GM19351 (cell line): ENCODE measurements at regions not wholly inside any gene's neighbourhood (a gene's known extent, or its start where the extent isn't known, plus 50 kb on each side); places are given as distances from the start of the nearest gene placed in this dataset.

Experiments
- ATAC-seq: cut with Tn5 transposase; IDR thresholded peaks from one replicate; pipeline ENCODE4 v1.9.1; 2021; ENCODE audit warnings: mild to moderate bottlenecking, moderate library complexity; ENCODE audit not compliant: unreplicated experiment

DNA sequence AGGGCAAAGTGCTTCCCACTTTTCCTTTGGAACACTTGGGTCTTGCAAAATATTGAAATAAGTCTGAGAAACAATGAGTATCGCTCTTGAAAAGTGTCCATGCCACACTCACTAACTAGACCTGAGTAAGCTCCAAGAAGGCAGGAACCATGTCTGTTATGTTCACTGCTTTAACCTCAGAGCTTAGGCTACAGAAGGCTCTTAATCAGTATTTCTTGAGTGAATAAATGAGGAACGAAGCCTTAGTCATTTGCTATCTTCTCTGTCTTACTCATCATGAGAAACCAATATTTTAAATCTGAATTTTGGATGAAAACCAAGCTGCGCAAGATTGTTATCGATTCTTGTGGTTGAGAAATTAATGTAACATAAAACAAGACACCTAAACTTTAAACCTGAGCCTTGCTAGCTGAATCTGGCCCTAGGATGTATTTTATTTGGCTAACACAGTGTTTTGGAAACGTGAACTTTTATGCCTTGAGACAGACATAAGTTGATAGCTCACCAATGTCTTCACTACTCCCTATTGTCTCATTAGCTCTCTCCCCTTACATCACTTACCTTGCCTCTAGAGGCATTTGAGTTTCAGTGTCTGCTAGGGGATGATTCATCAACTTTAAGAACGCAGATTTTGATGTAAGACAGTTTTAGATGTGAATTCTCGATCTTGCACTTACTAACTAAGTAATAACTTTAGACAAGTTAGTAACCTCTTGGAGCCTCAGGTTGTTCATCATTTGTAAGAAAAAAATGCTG is 392.8 kb upstream of the MEIS1 start:
- peak; percentile 76 for ATAC-seq

DNA sequence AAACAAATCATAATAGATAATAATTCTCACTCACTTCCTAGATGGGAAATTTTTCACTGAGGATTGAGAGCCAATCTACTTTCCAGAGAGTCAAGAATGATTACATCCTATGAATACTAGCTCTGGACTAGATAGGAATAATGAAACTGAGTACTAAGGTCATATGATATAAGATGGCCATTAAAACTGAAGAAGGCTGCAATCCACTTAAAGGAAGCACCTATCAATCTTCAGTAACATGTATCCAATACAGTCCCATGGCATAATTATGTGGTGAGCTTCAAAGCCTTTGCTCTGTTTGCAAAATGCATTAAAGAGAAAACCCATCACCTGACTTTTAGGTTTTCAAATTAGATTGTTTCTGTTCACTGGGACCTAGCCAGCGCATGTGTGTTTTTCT is 398.0 kb upstream of the MEIS1 start:
- ATAC-seq = no peak

DNA sequence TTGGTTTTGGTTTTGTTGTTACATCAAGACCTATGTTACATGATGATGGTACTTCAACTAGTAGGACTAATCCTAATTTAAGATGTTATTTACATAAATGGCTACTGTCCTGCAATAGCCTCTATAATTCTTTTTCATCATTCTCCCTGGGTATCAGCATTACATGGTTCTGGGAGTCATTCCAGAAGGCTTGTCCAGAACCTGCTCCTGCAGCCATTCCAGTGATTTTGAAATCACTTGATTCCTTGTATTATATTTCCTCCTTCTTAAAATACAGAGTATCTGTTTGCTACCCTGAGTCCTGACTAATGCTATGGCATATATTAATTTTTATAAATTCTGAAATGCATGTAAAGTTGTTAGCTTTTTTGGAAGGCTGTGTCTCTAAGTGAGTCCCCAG is 400.5 kb upstream of the MEIS1 start:
- ATAC-seq = no peak

DNA sequence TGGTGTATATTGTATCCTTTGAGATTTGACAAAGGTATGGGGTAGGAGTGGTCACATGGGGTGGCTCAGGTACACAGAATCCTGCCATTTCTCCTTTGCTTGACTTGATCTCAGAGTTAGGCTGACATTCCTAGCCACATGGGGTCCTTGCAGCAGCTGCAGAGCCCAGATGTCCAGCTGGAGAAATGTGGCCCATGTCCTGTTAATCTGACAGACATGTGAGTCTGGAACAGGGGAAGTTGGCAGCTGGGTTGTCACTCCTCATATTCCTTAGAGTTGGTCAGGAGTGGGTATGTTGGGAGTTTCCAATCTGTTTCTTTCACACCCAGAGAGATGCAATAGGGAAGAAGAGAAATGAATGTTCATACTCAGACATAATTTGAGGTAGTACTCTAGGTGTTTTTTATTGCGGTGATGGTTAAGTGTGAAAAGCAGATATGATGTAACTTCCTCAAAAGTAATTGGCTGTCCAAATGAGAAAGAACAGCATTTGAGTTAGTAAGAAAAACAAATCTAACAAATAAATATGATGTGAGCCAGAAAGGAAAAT is 402.6 kb upstream of the MEIS1 start:
- ATAC-seq = no peak

DNA sequence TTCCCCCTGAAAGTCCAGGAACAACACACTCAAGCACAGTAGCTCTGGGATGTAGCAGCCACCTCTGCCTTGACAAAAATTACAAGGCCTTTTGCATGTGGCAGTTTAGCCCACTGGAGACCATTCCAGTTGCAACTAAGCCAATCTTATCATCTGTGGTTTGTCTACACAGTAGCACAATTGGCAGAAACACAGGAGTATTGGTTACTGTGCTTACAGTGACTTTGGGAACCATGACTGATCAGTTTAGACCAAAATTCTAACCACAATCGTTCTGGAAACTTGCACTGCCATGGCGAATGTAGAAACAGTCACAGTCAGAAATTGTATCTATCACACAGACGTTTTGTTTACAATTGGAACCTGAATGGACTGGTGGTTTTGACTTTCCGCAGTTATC is 403.7 kb upstream of the MEIS1 start:
- no peak for ATAC-seq

DNA sequence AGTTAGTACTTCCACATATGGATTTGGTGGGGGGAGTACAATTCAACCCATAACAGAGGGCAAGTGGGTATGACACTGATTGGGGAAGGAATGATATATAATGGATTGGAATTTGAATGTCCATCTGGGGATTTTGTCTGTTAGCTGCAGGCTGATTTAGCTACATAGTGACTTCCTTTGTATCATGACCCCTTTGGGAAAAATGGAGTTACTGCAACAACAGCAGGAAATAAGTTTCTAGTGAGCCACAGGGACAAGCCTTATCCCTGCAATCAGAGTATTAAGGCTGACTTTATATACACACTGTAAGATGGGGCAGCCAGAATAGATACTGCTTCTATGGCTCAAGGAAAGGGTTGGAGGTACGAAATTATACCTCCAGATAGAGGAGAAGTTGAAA is 404.4 kb upstream of the MEIS1 start:
- ATAC-seq = no peak

DNA sequence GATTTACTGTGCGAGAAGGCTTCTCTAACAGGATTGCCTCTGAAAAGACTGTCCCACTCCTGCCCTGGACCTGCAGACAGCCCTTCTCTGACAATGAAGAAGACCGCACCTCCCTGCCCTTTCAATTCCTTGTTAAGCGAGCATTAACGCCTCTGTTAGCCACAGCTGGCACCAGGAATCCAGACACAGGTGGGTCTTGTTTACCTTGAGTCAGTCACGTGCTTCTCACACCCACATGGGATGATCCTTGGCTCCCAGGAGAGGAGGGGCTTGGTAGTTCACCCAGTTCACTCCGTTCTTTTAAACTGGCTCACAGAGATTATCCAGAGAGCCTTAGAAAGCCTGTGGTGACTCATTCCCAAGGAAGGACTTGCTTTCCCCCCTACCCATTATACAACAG is 410.5 kb upstream of the MEIS1 start:
- ATAC-seq = no peak

DNA sequence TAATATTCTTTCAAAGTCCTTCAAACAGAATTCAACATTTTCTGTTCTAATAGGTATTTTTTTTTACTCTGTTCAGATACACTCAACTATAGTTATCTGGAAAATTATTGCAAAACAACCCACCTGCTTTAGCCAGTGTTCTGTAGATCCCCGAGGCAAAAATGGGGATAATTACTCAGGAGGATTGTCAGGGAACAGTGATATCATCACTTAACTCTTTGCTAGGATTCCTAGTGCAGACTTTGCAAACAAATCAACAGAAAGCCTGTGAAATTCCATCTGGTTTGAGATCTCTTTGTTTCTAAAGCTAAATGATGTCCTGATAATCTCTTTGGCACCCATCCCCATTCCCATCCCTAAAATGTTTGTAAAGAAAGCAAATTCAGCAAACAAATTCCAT is 413.6 kb upstream of the MEIS1 start:
- ATAC-seq = no peak

DNA sequence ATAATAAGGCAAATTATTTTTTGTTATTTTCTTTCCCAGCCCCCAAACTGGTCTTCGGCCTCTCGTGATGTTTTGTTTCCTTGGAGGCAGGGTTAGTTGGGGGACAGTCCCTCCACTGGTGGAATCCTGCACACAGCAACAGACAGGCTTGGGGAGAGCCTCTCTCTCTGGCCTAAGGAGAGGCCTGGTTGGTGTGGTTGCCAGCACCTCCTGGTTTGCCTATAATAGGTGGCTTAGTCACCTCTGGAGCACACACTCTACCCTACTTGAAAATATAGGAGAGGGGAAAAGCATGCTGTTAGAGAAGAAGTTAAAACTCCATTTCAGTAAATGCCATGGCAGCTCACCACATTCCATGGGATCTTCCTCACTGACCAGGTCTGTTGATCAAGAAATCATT is 417.2 kb upstream of the MEIS1 start:
- ATAC-seq = no peak

DNA sequence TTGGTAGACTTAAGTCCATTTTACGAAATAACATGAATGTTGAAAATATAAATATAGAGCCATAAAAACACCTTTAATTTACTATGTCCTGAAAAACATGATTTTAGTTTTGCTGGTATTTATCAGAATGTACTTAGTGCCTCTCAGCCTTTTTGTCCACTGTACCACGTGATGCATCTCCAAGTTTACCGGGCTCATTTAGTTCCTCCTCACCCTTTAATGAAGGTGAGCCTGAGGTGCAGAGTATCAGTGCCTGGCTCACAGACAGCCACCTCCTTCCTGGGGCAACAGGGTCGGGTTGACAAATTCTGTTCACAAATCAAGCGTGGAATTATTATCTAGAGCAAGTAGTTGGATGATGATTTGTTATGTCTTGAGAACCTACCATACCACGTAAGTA is 420.5 kb upstream of the MEIS1 start:
- ATAC-seq = no peak

DNA sequence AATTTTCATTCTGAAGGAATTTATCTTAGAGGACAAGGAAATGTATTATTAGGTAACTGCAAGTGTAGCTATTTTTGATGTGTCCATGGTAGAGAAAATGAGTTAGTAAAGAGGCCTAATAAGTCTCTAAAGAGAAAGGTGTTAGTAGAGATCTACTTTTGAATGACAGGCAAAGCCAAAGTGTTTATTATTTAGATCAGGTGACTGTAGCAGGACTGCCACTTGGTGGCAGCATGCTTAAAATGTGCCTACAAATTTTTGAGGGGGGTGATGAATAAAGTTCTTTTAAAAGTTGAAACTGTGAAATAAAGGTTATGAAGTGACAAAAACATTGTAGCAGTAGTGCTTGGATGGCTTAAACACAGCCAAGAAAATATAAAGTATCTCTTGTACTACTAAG is 421.5 kb upstream of the MEIS1 start:
- no peak for ATAC-seq

DNA sequence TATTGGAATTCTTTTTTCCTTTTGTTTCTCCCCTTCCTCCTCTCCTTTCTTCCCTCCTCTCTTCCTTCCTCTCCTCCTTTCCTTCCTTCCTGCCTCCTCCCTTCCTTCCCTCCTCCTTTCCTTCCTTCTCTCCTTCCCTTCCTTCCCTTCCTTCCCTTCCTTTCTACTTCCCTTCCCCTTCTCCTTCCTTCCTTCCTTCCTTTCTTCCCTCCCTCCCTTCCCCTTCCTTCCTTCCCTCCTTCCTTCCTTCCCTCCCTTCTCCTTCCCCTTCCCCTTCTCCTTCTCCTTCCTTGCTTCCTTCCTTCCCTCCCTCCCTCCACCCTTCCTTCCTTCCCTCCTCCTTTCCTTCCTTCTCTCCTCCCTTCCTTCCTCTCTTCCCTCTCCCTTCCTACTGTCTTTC is 431.0 kb upstream of the MEIS1 start:
- ATAC-seq = no peak

DNA sequence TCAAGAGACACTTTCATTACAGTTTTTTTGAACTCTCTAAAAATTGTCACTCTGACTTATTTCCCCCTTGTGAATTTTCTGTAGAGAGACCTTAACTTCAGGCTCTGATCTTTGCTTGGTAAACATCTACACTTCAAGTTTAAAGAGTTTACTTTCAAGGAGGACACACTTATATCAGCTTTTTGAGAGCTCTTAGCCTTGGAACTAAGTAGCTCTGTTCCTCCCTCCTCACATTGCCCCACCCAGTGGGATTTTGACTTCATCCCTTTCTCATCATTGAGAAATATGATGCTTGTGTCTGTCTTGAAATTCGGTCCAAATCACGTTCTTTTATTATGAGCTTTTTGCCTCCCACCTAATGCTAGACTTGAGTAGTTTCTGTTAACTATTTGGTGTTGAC is 433.4 kb upstream of the MEIS1 start:
- ATAC-seq = no peak

DNA sequence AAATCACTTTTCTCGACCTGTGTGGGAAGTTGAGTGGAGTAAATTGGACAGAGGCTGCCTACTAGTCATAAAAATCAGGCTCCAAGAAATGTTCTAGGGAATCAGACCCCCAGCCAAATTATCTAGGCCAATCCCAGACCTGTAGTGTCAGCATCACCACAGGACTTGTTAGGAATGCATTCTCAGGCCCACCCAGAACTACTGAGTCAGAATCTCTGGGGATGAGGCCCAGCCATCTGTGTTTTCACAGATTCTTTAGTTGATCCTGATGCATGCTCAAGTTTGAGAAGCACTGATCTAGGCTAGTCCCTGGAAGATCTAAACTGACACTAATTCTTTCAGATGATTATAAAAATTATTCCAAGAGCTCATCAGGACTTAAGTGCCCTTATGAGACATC is 434.0 kb upstream of the MEIS1 start:
- no peak for ATAC-seq

DNA sequence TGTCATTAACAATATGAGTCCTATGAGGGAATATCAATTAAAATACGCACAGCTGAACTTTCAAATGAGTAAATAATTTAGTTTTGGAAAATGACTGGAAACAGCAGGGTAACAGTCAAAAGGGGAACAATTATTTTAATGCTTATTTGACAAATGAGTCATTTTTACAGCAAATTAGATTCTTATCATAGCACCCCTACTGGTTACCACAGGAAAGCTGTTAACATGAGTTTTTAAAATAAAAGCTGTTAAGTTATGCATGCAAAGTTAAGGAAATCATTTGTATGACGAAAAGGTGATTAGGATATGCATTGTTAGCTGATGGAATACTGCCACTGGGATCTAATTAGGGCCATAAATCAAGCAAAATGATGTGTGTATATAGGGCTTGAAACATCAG is 435.1 kb upstream of the MEIS1 start:
- no peak for ATAC-seq

DNA sequence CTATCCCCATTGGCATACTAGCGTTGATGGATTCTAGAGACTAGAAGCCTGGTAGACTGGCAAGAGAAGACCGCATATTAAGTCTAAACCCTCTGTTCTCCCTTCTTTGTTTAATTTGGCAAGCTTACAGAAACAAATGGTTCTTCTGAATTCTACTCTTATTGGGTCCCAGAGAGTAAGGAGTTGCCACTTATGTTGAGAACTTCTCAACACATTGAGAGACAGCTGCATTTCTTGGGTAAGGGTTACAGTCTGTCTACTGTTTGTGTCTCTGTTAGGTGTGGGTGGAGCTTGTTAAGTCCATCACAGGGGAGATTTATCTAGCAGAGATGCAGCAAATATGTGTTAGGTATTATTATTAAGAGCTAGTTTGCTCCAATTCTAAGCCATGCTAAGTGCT is 435.8 kb upstream of the MEIS1 start:
- ATAC-seq = no peak

DNA sequence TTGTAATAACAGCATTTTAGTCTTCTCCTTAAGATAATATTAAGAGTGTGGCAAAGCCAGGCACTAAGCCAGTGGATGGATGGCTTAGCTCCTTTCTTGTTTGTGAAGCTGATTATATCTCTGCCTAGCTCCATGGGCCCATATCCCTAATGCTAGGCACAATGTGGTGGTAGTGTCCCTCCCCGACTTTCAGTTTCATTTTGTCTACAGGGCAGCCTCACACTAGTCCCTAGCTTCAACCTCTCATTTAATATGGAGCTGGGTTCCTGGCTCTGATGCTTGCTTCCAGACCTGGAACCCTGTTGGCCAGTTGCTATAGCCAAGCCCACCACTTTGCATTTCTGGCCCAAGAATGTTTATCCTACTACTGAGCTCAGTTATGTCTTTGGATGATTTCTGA is 437.0 kb upstream of the MEIS1 start:
- ATAC-seq = no peak

DNA sequence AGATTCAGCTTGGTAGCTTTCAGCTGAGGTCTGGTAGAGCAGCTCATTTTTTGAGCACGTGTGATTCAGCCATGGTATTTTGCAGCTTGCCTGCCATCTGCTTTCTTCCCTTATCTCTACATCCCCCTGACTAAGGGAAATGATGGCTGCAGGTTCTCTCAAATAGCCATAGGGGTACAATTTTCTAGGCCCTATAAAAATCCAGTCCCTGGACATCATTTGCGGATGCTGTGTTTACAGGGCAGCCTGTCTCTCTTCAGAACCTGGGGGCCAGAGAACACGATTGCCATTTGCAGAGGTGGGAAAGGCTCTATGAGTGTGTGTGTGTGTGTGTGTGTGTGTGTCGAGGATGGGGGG is 442.7 kb upstream of the MEIS1 start:
- ATAC-seq = no peak

DNA sequence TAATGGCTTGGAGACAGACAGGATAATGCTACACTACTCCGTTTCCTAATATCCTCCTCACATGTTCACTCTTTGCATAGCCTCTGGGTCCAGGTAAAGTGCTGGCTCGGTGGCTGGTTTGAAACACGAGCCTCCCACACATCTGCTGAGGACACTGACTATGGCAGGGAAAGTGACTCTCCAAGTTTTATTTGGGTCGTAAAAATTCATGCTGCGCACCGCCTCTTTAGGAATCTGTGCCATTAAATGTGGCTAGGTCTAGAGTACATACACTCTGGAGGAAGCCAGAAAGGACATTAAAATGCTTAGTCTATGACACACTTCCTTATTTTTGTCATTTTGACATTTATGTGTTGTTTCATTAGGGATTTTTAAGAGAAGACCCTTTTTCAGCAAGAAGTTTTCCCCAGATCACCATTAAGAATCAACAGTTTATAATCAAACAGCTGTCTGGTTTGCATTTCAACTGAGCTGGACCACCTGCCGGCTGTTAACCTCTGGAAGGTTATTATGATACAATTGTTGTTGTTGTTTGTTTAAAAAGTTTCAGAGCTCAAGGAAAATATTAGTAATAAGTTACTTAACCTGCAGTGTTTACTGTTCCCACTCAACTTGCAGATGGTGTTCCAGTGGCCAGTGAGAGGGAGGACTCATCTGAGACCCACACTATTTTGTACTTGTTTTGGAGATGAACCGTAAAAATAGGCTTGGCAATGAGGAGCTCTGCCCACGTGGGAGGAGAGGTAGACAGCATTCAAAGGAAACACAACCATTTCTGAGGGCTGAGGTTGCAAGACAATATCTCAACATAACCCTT is 443.3 kb upstream of the MEIS1 start:
- ATAC-seq = no peak

DNA sequence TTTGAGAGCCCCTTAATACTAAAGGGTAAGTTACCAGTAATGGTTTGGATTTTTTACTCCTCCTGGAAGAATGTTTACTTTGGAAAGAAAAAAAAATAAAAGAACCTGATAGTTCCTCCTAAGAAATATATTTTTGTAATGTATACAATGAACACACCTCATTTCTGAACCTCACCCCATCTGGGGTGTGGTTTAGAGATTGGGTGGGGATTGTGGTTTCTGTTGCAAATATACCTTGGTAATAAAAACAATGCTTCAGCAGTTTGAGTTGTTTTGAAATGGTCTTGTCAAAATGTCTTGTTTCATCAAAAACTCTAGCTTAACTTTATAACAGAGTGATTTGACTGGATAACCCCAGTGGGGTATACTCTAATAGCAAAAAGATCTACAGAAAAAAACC is 448.9 kb upstream of the MEIS1 start:
- no peak for ATAC-seq

DNA sequence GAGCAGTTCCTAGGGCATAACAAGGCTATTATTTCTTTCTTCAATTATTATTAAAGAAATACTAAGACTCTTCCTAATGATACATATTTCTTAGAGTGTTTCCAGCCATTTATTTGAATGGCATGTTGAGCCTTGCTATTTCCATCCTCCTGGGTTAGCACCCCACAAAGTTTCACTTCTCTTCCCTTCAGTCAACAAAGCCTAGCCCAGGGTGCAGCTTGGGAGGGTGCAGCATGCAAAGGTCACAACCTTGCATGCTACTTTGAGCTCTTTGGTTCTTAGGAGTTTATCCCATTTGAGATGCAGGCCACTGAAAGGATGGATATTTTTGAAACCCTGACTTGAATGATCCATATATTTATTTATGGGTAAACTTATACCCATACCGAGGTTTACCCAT is 454.4 kb upstream of the MEIS1 start:
- ATAC-seq = peak; percentile 69

DNA sequence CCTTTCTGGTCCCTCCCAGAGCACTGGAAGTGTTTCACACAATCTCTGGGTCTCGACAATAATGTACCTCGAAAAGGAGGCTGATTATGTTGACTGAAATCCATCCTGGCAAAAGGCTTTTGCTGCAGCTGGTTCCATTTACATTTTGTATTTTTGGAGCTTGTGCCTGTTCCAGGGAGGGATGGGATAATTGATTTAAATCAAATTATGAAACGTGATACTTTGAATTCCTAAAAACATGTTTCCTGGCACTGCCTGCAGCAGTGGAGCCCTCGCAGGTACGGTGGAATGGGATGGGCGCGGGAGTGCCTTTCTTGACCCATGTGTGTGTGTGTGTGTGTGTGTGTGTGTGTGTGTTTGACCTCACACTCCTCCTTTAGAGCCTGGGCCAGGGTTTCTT is 455.5 kb upstream of the MEIS1 start:
- ATAC-seq = no peak
